ENCODE measurements at regions not wholly inside any gene's neighbourhood (a gene's known extent, or its start where the extent isn't known, plus 50 kb on each side); places are given as distances from the start of the nearest gene placed in this dataset.

- H3K9me3 ChIP-seq (ENCODE audit: control insufficient read depth, insufficient read depth, low read length) = no peaks in the 10 kb centered on the region
- H3K9me2 ChIP-seq (replicated peaks; ENCODE audit: control insufficient read depth, low read length) = no peaks in the 10 kb centered on the region
- H3K36me3 ChIP-seq (ENCODE audit: control insufficient read depth, low read length) = no peaks in the 10 kb centered on the region
- H3K27me3 ChIP-seq (ENCODE audit: control insufficient read depth, low read length) = no peaks in the 10 kb centered on the region
- H4K20me1 ChIP-seq (ENCODE audit: control insufficient read depth, insufficient read depth, low read depth, low read length) = no peaks in the 10 kb centered on the region
- peaks cover 60% of the 10 kb centered on the region for H3K4me1 ChIP-seq (ENCODE audit: control insufficient read depth, low read length)
- no peaks in the 10 kb centered on the region for H3K79me2 ChIP-seq (ENCODE audit: control insufficient read depth, low read length)
- H3K27ac ChIP-seq (ENCODE audit: low read depth, low read length) = no peak overlapping the region
- H3K4me2 ChIP-seq (ENCODE audit: low read length) = no peak overlapping the region
- H3F3A ChIP-seq (ENCODE audit: control insufficient read depth, insufficient read depth) = peaks cover 3% of the 10 kb centered on the region; the same call in 1 of the 2 replicates
- H3K4me3 ChIP-seq (ENCODE audit: low read length) = no peak overlapping the region
- TF ChIP-seq CTCF (IDR thresholded peaks at IDR 0.05; ENCODE audit: low read depth, low read length, poor library complexity, severe bottlenecking) (no peak), EZH2phosphoT487 (IDR thresholded peaks at IDR 0.05; ENCODE audit: borderline replicate concordance, low read length) (no peak)
Observed at GRCh38 chr6:135117413-135117968, 62.9 kb upstream of the HBS1L start.

- Histone ChIP-seq H3K4me2 (ENCODE audit: low read length) (peak overlapping the region; percentile 48), H3K4me1 (ENCODE audit: control insufficient read depth, low read length) (peaks cover 65% of the 10 kb centered on the region), H3F3A (ENCODE audit: control insufficient read depth, insufficient read depth) (peaks cover 3% of the 10 kb centered on the region; the same call in 1 of the 2 replicates), H3K27ac (ENCODE audit: low read depth, low read length) (no peak overlapping the region), H3K79me2 (ENCODE audit: control insufficient read depth, low read length) (no peaks in the 10 kb centered on the region), H3K4me3 (ENCODE audit: low read length) (peak overlapping the region; percentile 33), H3K9me3 (ENCODE audit: control insufficient read depth, insufficient read depth, low read length) (no peaks in the 10 kb centered on the region), H3K9me2 (replicated peaks; ENCODE audit: control insufficient read depth, low read length) (no peaks in the 10 kb centered on the region), H3K27me3 (ENCODE audit: control insufficient read depth, low read length) (no peaks in the 10 kb centered on the region), H4K20me1 (ENCODE audit: control insufficient read depth, insufficient read depth, low read depth, low read length) (no peaks in the 10 kb centered on the region), H3K36me3 (ENCODE audit: control insufficient read depth, low read length) (no peaks in the 10 kb centered on the region)
- TF ChIP-seq EZH2phosphoT487 (IDR thresholded peaks at IDR 0.05; ENCODE audit: borderline replicate concordance, low read length) (no peak), CTCF (IDR thresholded peaks at IDR 0.05; ENCODE audit: low read depth, low read length, poor library complexity, severe bottlenecking) (no peak)
Observed at GRCh38 chr6:135116571-135116970, 61.9 kb upstream of the HBS1L start.

- TF ChIP-seq CTCF (IDR thresholded peaks at IDR 0.05; ENCODE audit: low read depth, low read length, poor library complexity, severe bottlenecking) = no peak
- no peak for TF ChIP-seq EZH2phosphoT487 (IDR thresholded peaks at IDR 0.05; ENCODE audit: borderline replicate concordance, low read length)
- H3F3A ChIP-seq (ENCODE audit: control insufficient read depth, insufficient read depth) = peaks cover 3% of the 10 kb centered on the region; the same call in 1 of the 2 replicates
- H3K9me3 ChIP-seq (ENCODE audit: control insufficient read depth, insufficient read depth, low read length) = no peaks in the 10 kb centered on the region
- no peaks in the 10 kb centered on the region for H3K79me2 ChIP-seq (ENCODE audit: control insufficient read depth, low read length)
- H3K4me1 ChIP-seq (ENCODE audit: control insufficient read depth, low read length) = peaks cover 71% of the 10 kb centered on the region
- no peaks in the 10 kb centered on the region for H3K9me2 ChIP-seq (replicated peaks; ENCODE audit: control insufficient read depth, low read length)
- peak overlapping the region; percentile 1; the same call in 1 of the 2 replicates for H3K27ac ChIP-seq (ENCODE audit: low read depth, low read length)
- no peaks in the 10 kb centered on the region for H3K36me3 ChIP-seq (ENCODE audit: control insufficient read depth, low read length)
- H3K4me2 ChIP-seq (ENCODE audit: low read length) = peak overlapping the region; percentile 48
- H4K20me1 ChIP-seq (ENCODE audit: control insufficient read depth, insufficient read depth, low read depth, low read length) = no peaks in the 10 kb centered on the region
- H3K27me3 ChIP-seq (ENCODE audit: control insufficient read depth, low read length) = no peaks in the 10 kb centered on the region
- peak overlapping the region; percentile 13 for H3K4me3 ChIP-seq (ENCODE audit: low read length)
Observed at GRCh38 chr6:135115834-135116233, 61.2 kb upstream of the HBS1L start.

All from DOHH2 (cell line).